HFF-Myc (cell line): ENCODE measurements at regions not wholly inside any gene's neighbourhood (a gene's known extent, or its start where the extent isn't known, plus 50 kb on each side); places are given as distances from the start of the nearest gene placed in this dataset.

Experiments
- DNase-seq: peaks from one replicate; pipeline ENCODE4 v3.0.0-alpha.2; 2011; ENCODE audit warnings: low read depth; ENCODE audit errors: extremely low read depth
- H3K4me3 ChIP-seq: replicated peaks from 2 replicates; pipeline ENCODE4 v1.5.1; 2011; ENCODE audit warnings: low read depth, mild to moderate bottlenecking, control low read depth, low read length
- CTCF ChIP-seq: IDR thresholded peaks from 2 replicates; pipeline ENCODE4 v1.5.1; 2012; ENCODE audit warnings: mild to moderate bottlenecking, low read depth, low read length, control low read depth; ENCODE audit errors: missing control alignments

DNA sequence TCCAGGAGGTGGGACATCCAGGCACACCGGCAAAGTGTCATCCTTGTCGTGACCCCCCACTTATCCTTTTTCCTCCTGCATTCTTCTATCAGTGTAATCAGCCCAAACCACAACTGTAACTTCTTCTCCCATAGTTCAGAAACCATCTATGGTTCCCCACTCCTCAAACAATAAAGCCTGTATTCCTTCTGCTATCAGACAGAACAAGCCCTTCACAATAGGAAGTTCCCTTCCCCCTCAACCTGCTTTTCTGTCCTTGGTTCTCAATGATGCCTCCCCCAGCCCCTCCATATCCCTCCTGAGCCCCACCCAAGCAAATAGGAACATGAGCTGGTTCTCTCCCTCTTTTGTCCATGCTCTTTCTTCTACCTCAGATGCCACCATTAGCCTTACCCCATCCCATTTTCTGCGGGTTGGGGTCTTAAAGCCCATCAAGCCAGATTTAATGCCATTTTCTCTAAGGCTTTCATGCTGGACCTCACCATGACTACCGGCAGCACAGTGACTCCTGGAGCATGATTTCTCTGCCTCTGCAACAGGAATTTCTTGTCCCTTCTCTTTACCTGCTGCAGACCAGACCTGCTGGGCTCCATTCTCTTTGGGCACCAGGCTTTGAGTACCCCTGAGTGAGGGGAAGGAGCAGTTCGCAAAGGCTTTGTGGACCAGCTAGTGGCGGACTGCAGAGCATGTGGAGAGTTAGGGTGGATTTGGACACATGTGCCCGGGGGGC is 92.8 kb upstream of the PAX2 start:
- no peak for TF ChIP-seq CTCF
- no peak for DNase-seq
- H3K4me3 ChIP-seq, result no peak overlapping the region

DNA sequence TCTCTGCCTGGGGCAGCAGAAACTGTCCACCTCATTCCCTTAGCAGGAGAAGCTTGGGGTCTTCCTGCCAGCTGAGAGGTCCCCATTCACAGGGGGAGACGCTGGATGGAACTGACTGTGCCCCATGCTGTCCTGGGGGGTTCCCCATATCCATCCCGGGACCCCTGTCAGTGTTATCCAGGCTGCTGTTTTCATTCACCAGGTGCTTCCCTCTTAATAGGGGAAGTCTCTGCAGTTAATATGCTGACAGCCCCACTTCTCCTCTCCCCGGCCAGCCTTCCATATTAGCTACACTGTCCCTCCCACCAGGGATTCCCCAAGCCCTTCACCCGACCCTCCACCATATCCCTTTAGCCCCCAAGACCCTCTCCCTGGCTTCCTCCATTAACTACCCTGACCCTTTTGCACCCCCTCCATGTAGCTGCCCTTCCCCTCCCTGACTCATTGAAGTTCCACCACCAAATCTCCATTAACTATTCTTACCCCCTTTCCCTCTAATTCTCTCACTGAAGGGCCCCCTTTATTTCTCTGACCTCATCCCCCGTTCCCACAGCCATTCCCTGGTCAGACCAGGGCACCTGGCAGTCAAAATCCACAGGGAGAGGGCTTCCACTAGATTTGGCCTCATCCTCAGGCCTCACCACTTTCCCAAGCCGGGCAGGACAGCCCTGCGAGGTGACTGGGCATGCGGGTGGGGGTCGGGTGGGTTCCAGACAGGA is 92.0 kb upstream of the PAX2 start:
- H3K4me3 ChIP-seq, result no peak overlapping the region
- no peak for TF ChIP-seq CTCF
- DNase-seq, result no peak

DNA sequence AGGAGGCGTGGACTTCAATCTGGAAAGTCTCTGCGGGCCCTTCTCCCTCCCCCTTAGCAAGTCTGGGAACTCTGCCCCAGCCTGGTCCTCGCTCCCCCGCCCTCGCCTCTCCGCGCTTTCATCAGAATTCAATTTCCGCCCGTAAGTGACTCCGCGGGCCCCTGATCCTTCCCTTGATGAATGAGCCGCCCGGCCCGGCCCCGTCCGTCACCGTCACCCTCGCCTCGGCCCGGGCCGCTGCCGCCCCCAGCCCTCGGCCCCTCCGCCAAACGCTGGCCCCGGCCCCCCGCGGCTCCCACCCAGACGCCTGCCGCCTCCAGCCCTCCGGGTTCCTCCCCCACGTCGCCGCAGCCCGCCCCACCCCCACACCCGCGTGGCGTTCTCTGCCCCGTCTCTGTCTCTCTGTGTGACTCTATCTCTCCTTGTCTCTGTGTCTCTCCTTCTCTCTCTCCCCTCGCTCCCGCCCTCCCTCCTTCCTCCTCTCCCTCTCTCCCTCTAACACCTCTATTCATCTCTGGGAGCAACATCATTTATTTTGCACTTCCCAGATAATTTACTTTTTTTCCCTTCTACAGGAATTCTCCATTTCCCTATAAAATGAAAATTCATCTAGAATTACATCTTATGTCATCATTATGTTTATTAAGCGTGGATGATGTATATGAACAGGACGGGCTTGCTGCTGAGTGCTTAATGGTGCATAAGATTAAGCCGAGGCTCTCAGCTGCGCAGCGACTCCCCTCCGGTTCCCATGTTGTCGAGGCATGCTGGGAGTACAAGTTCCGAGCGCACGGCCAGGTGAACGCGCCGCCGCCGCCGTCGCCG is 91.2 kb upstream of the PAX2 start:
- H3K4me3 ChIP-seq, result no peak overlapping the region
- no peak for DNase-seq
- no peak for TF ChIP-seq CTCF

- no peak overlapping the region for H3K4me3 ChIP-seq
- no peak for TF ChIP-seq CTCF
- no peak for DNase-seq
These were observed 90.5 kb upstream of the PAX2 start for GRCh38 chr10:100654782-100655325.

DNA sequence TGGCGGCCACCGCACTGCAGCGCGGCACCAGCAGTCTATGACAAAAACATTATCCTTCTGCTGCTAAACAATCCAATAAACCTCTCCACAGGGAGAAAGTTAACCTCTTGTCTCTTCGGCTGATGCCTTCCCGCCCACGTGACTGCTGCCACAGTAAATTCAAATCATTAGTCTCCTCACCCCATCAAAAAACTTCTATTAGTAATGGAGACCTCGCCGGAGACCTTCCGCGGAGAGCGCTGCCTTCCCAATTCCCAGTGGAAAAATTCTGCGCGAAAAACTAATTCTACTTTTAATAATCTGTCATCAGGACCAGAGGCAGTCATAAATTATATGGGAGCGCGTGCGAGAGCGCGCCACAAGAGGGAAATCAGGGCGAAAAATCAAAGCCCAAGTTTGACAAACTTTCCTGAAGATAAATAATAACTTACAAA is 90.0 kb upstream of the PAX2 start:
- no peak overlapping the region for H3K4me3 ChIP-seq
- no peak for TF ChIP-seq CTCF

DNA sequence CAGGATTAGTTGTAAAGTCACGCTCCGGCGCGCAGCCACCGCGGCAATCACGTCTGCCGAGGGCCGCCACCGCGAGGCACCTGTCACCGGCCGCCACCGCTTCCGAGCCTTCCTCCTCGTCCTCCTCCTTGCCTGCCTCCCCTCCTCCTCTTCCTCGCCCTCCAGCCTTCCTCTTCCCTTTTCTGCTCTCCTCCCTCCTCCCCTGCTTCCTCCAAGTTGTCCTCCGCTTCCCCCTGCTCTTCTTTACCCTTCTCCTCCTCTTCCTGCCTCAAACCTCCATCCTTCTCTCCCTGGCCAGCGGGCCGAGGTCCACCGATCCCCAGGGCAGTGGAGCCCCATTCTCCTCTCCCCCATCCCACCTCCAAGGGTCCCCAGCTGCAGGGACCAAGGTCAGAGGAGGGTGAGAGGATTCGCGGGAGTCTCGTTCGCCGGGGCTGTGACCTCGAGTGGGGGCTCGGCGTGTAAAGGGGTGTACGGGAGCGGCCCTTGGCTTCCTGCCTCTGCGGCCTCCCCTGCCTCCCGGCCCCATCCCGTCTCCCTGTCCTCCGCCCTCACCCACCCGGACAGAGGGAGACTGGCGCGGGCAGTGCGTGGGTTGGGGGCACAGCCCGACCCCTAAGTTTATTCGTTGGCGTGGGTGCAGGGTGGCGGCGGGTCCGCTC is 89.5 kb upstream of the PAX2 start:
- no peak for TF ChIP-seq CTCF
- H3K4me3 ChIP-seq, result no peak overlapping the region; the same call in 1 of the 2 replicates
- no peak for DNase-seq

More for the DNA sequence above, 90.0 kb upstream of the PAX2 start:
- DNase-seq, result no peak
